Fibroblast of upper back skin (primary cell): ENCODE measurements at regions not wholly inside any gene's neighbourhood (a gene's known extent, or its start where the extent isn't known, plus 50 kb on each side); places are given as distances from the start of the nearest gene placed in this dataset.
A peak's percentile ranks its signal among the peaks of the same experiment; 100 is the strongest.
"Not testable (repeated sequence)": the region's sequence is repeated elsewhere in the genome, so short reads cannot be mapped to it uniquely, and the experiment has no call there.

Source experiments
- DNase-seq: peaks from one replicate; pipeline ENCODE4 v3.0.0-alpha.2; 2013

- peak; percentile 73 for DNase-seq
Observed at GRCh38 chr6:137717074-137718073, 149.7 kb upstream of the TNFAIP3 start.

DNA sequence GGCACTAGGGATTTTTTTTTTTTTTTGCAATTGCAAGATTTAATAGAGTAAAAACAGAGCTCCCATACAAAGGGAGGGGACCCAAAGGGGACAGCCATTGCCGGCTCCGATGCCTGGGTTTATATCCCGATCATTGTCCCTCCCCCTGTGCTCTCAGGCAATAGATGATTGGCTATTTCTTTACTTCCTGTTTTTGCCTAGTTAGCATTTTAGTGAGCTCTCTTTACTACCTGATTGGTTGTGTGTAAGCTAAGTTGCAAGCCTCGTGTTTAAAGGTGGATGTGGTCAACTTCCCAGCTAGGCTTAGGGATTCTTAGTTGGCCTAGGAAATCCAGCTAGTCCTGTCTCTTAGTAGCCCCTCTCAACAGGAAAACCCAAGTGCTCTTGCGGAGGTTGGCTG is 148.2 kb upstream of the TNFAIP3 start:
- DNase-seq: not testable (repeated sequence)

GRCh38 chr6:137722749-137723272 is 144.2 kb upstream of the TNFAIP3 start:
- DNase-seq: peak; percentile 74

DNA sequence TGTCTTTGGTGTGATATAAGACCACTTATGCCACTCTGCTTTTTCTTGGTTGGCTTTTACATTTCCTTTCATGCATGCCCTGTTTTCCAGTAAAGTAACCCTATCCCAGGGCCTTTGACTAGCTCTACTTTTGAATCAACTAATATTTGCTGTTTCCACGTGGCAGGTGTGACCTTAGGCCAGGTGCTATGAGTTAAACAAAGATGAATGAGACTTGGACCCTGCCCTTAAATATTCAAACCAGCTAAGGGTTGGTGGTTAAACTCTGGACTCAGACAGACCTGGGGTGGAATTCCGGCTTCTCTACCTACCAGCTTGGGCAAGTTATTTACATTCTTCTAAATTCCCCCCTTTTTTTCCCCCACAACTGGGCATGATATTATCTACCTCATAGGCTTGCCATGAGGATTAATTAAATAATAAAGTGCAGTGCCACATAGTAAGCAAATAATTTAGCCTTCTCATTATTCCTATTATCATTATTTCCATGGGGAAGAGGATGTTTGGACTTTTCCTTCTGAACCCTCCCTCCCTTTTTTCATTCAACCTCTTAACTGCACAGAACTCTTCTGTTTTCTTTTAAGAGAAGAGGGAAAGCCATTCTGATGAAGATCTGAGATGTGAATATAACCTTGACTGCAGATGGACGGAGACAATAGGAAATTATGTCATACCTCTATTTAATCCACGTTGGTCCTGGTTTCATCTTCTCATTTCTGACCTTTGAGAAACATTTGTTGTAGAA is 143.6 kb upstream of the TNFAIP3 start:
- no peak for DNase-seq

DNA sequence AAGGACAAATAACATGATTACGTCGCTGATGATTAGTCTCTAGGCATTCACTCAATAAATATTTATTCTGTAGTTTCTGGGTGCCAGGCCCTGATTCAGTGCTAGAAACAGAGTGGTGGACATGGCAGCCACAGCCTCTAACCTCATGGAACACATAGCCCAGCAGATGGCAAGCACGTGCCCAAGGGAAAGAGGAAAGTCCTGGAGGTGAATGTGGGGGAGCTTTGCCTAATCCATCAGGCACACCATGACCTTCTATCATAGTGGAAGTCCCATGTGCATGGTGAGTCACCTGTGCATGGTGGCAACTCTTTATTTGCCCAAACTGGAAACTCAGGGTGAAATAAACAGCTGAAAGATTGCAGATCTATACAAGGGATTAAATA is 143.0 kb upstream of the TNFAIP3 start:
- DNase-seq: no peak

- no peak for DNase-seq
Observed at GRCh38 chr6:137724495-137725211, 142.4 kb upstream of the TNFAIP3 start.

- no peak for DNase-seq
Observed at GRCh38 chr6:137725949-137726348, 141.1 kb upstream of the TNFAIP3 start.

- no peak for DNase-seq
Observed at GRCh38 chr6:137726582-137726981, 140.5 kb upstream of the TNFAIP3 start.

- no peak for DNase-seq
Observed at GRCh38 chr6:137727216-137727765, 139.8 kb upstream of the TNFAIP3 start.

- peak; percentile 93 for DNase-seq
Observed at GRCh38 chr6:137728386-137729349, 138.4 kb upstream of the TNFAIP3 start.

- DNase-seq: peak; percentile 91
Observed at GRCh38 chr6:137729866-137730629, 137.0 kb upstream of the TNFAIP3 start.

DNA sequence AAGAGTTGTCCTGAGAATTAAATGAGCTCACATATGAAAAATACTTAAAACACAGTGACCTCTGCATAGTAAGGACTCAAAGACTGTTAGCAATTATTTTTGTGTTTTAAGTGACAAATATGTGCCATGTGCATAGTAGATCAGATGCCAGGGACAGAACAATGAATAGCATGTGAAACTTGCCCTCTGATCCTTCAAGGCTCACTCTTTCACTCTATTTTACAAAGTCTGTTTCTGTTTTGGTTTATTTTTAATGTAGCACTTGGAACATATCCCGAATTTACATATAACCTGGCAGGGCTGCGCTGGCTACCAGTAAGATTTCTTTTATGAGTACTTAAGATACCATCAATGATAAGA is 135.5 kb upstream of the TNFAIP3 start:
- DNase-seq: no peak

- DNase-seq: peak; percentile 50
Observed at GRCh38 chr6:137731960-137732616, 135.0 kb upstream of the TNFAIP3 start.

DNA sequence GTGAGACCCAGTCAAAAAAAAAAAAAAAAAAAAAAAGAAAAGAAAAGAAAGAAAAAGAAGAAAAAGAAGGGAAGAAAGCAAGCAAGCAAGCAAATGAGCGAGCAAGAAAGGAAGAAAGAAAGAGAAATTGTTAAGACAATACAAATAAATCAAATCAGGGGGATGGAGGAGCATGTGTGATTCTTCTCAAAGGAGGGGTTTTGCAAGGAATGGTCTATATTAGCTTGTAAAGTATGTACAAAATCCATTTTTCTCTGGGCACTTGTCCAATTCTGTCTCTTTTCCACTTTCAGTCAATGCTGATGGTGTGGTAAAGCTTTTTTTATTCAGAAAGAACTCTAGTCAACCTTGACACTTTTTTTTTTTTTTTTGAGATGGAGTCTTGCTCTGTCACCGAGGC is 133.7 kb upstream of the TNFAIP3 start:
- DNase-seq: peak; percentile 40

GRCh38 chr6:137734005-137734874 is 132.8 kb upstream of the TNFAIP3 start:
- no peak for DNase-seq

DNA sequence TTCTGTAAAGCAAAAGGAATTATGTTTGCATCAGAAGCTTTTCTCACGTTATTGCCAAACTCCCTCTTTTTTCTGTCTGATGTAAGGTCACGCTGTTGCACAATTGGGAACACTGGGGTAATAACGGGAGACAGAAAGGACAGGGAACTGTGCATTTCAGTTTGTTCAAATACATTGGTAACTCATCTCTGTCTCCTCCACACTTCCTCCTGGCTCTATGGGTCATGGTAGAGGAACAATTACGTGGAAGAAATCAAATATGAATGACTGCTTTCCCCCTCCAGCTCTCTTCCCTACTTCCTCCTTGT is 132.2 kb upstream of the TNFAIP3 start:
- no peak for DNase-seq

DNA sequence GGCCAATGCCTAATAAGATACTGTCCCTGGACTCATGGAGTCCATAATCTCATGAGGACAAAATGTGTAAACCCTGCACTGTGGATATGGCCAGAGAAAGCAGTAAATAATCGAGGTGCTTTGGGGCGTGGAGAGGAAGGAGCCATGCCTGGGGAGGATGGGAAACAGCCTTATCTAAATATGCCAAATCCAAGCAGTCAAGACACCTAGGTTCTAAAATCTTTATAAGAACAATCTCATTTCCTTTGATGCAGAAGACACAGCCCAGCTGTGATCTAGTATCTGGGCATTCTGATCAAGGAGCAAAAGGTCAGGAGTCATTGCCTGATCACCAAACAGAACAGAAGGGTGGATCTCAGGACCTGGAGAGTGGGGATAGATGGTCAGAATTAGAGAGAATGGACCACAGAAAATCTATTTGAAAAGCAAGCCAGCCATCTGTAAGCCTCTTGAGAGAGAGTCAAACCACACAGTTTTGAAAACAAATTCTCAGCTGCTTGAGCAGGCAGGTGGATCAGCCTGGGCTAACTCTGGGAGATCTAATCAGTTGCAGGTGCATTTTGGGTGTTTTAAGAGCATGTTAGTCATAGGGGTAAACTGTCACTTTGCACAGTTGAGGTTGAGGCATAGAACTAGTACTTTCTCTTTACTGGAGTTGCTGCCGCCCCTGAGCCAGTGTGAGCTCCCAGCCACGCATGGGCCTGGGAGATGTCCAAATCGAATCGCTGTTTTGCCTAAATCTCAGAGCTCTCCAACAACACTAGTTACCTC is 130.8 kb upstream of the TNFAIP3 start:
- DNase-seq: no peak

DNA sequence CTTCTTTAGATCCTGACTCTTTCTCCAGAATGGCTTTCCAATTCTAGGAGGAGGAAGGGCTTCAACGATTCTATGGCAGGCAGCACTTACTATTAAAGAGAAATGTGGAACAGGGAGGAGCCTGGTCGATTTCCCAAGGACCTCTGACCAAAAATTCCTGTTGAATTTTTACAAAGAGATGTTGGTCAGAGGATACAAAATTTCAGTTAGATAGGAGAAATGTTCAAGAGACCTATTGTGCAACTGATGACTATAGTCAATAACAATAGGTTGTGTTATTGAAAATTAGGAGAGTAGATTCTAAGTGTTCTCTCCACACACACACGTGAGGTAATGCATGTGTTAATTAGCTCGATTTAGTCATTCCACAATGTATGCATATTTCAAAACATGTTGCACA is 130.1 kb upstream of the TNFAIP3 start:
- DNase-seq: no peak
